Activated B cell treated with CpG ODN at 0.5 μM for 24 hours (primary cell): ENCODE measurements at regions not wholly inside any gene's neighbourhood (a gene's known extent, or its start where the extent isn't known, plus 50 kb on each side); places are given as distances from the start of the nearest gene placed in this dataset.

Experiments used
- ATAC-seq: fragments of 200-7000 bp; cut with Tn5 transposase; one replicate; pipeline ENCODE4 v1.10.0; 2021; ENCODE audit warnings: low read depth, mild to moderate bottlenecking, moderate library complexity
- CTCF ChIA-PET: fragments of 350-600 bp; sonication (Branson Sonifier 250); formaldehyde crosslinking; loops from one replicate; lab custom pipeline; 2021; ENCODE audit warnings: antibody characterized with exemption; lab: Charles Lee
- POLR2A ChIA-PET: fragments of 350-600 bp; sonication (Branson Sonifier 250); formaldehyde crosslinking; loops from one replicate; lab custom pipeline; 2021; ENCODE audit warnings: antibody characterized with exemption; lab: Charles Lee
- DNase-seq: peaks from one replicate; pipeline ENCODE4 v3.0.0; 2022
- H3K27ac Mint-ChIP-seq: one replicate; pipeline ENCODE4 v1.8.0; 2020; ENCODE audit warnings: mixed read lengths
- H3K27me3 Mint-ChIP-seq: one replicate; pipeline ENCODE4 v1.8.0; 2021; ENCODE audit warnings: mixed read lengths
- H3K36me3 Mint-ChIP-seq: one replicate; pipeline ENCODE4 v1.8.0; 2021; ENCODE audit warnings: low read depth, mixed read lengths
- H3K4me1 Mint-ChIP-seq: one replicate; pipeline ENCODE4 v1.8.0; 2021; ENCODE audit warnings: mixed read lengths
- H3K4me3 Mint-ChIP-seq: one replicate; pipeline ENCODE4 v1.8.0; 2020; ENCODE audit warnings: mild to moderate bottlenecking, mixed read lengths
- H3K9me3 Mint-ChIP-seq: one replicate; pipeline ENCODE4 v1.8.0; 2020; ENCODE audit warnings: mixed read lengths
- CTCF ChIP-seq: fragments of 200-600 bp; IDR thresholded peaks from one replicate; pipeline ENCODE4 v1.8.0; 2022; ENCODE audit warnings: antibody characterized with exemption, mild to moderate bottlenecking
- intact Hi-C: fragments of 100-400 bp; cut with micrococcal nuclease; formaldehyde crosslinking; loops from one replicate; pipeline ENCODE4 v1.15.1; 2024

GRCh38 chr13:63393112-63393511 is 1977.5 kb upstream of the PCDH20 start:
- H3K36me3 Mint-ChIP-seq, result no peaks in the 10 kb centered on the region
- H3K4me3 Mint-ChIP-seq, result no peak overlapping the region
- no peak for TF ChIP-seq CTCF
- H3K27me3 Mint-ChIP-seq, result no peaks in the 10 kb centered on the region
- intact Hi-C loops, result no loop called here
- ATAC-seq (no peak), DNase-seq (no peak)
- H3K4me1 Mint-ChIP-seq, result no peaks in the 10 kb centered on the region
- POLR2A ChIA-PET, result no interaction called here
- peaks cover 2% of the 10 kb centered on the region for H3K9me3 Mint-ChIP-seq
- CTCF ChIA-PET, result no interaction called here
- no peak overlapping the region for H3K27ac Mint-ChIP-seq

- POLR2A ChIA-PET, result no interaction called here
- H3K9me3 Mint-ChIP-seq, result peaks cover 4% of the 10 kb centered on the region
- no peak for TF ChIP-seq CTCF
- H3K4me3 Mint-ChIP-seq, result no peak overlapping the region
- intact Hi-C loops, result no loop called here
- ATAC-seq (no peak), DNase-seq (no peak)
- CTCF ChIA-PET, result no interaction called here
- H3K27me3 Mint-ChIP-seq, result no peaks in the 10 kb centered on the region
- H3K36me3 Mint-ChIP-seq, result no peaks in the 10 kb centered on the region
- no peaks in the 10 kb centered on the region for H3K4me1 Mint-ChIP-seq
- H3K27ac Mint-ChIP-seq, result no peak overlapping the region
Observed at GRCh38 chr13:63389756-63390155, 1974.1 kb upstream of the PCDH20 start.

- ATAC-seq (no peak), DNase-seq (no peak)
- ChIA-PET POLR2A (no interaction called here), CTCF (no interaction called here)
- intact Hi-C loops, result no loop called here
- H3K9me3 Mint-ChIP-seq, result peaks cover 14% of the 10 kb centered on the region
- no peaks in the 10 kb centered on the region for H3K4me1 Mint-ChIP-seq
- no peak overlapping the region for H3K4me3 Mint-ChIP-seq
- H3K27ac Mint-ChIP-seq, result no peak overlapping the region
- no peaks in the 10 kb centered on the region for H3K36me3 Mint-ChIP-seq
- H3K27me3 Mint-ChIP-seq, result no peaks in the 10 kb centered on the region
- TF ChIP-seq CTCF, result no peak
Observed at GRCh38 chr13:63381078-63381859, 1965.6 kb upstream of the PCDH20 start.

- peak; percentile 32 for TF ChIP-seq CTCF
- Mint-ChIP-seq H3K27ac (no peak overlapping the region), H3K27me3 (no peaks in the 10 kb centered on the region), H3K4me3 (no peak overlapping the region), H3K36me3 (no peaks in the 10 kb centered on the region), H3K4me1 (no peaks in the 10 kb centered on the region), H3K9me3 (peaks cover 16% of the 10 kb centered on the region)
- ChIA-PET CTCF (no interaction called here), POLR2A (no interaction called here)
- ATAC-seq (no peak), DNase-seq (no peak)
- intact Hi-C loops, result no loop called here
Observed at GRCh38 chr13:63377986-63378385, 1962.3 kb upstream of the PCDH20 start.

- CTCF ChIA-PET, result no interaction called here
- Mint-ChIP-seq H3K27ac (no peak overlapping the region), H3K27me3 (no peaks in the 10 kb centered on the region), H3K4me3 (no peak overlapping the region), H3K9me3 (peaks cover 2% of the 10 kb centered on the region), H3K36me3 (no peaks in the 10 kb centered on the region), H3K4me1 (no peaks in the 10 kb centered on the region)
- intact Hi-C loops, result no loop called here
- no peak for TF ChIP-seq CTCF
- DNase-seq (no peak), ATAC-seq (no peak)
- POLR2A ChIA-PET, result no interaction called here
Observed at GRCh38 chr13:63370101-63370500, 1954.5 kb upstream of the PCDH20 start.
